HG03571 (cell line): ENCODE measurements at regions not wholly inside any gene's neighbourhood (a gene's known extent, or its start where the extent isn't known, plus 50 kb on each side); places are given as distances from the start of the nearest gene placed in this dataset.

Source experiments
- ATAC-seq: cut with Tn5 transposase; IDR thresholded peaks from one replicate; pipeline ENCODE4 v1.9.1; 2021; ENCODE audit not compliant: unreplicated experiment

DNA sequence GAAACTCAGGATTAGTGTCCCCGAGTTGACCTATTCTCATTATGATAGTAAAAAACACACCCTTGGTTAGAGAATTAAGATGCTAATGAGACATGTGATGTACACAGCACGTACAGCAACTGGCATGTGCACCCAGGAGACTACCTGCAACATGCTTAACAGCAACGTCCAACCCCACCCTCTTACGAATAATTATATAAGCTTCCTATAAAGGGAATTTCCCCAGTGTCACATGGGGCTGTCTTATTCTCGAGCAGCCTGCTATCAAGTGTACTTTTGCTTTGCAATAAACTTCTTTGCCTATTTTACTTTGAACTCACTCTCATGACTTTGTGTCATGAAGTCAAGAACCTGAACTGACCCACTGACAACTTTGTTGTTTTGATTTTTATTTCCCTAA is 62.4 kb upstream of the PMFBP1 start:
- no peak for ATAC-seq

DNA sequence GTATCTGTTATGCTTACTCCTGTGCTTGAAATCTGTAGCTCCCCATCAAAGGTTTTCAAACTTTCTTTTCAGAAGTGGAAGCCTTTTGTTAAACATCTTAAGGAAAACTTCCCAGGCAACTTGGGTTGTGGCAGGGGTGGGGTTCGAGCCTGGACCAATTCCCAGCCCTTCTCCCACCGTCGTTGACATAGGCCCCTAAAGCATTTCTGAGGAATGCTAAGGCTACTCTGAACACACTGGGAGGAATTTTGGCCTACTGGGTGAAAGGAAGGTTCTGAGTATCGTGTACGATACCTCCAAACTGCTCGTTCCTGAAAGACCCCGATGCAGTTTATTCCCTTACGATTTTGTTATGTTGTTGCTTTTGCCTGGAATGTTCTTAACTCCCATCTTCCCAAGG is 56.1 kb upstream of the PMFBP1 start:
- no peak for ATAC-seq

DNA sequence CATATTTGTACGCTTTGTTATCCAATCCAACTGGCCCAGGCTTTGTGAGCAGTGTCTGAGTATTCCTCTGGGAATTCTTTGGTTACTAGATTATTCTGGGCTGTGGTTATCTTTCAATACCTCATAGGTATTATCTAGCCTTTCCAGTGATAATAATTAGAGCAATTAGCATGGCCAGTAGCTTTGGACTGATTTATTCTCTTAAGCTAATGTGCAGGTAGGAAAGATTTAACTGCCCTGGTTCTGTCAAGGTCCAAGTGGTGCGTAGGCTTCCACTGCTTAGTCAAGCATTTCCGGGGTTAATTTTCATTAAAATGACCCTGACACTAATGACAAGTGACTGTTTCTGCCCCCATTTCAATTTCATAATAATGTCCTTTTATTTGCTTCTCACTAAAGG is 54.2 kb upstream of the PMFBP1 start:
- no peak for ATAC-seq

DNA sequence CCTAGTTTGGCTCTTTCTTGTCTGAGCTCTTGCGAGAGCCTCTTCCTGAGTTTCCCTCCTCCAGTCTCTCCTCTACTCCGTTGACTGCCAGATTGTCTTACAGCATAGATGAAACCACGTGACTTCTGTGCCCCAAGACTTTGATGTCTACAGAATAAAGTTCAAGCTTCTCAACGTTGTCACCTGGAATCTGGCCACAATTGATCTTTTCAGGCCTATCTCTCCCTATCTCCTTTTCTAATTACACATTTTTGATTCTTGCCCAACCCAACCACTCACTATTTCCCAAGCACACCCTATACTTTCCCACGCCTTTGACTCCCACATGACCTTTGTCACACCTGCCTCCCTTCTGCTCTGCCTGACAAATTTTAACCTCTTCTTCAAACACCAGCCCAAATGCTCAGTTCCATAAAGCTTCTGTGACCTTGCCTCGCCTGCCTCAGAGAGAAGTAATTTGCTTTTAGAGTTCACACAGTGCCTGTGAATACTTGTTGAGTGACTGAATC is 52.4 kb upstream of the PMFBP1 start:
- ATAC-seq, result no peak

DNA sequence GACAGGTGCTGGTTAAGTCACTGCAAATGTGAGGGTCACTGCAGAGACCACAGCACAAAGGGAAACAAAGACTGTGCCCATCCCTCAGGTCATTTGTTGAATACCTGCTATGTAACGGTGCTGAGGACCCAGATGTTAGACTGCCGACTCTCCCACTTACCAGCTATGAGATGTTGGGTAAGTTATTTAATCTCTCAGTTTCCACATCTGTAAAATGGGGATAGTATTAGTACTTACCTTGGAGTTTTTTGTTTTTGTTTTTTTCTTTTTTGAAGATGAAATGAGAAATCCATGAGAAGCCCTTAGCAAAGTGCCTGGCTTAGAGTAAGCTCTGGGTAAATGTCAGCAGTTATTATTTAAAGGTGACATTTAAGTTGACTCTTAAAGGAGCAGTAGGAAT is 50.5 kb upstream of the PMFBP1 start:
- ATAC-seq, result no peak
